GM18909 (cell line): ENCODE measurements at regions not wholly inside any gene's neighbourhood (a gene's known extent, or its start where the extent isn't known, plus 50 kb on each side); places are given as distances from the start of the nearest gene placed in this dataset.
"Not testable (repeated sequence)": the region's sequence is repeated elsewhere in the genome, so short reads cannot be mapped to it uniquely, and the experiment has no call there.

ENCODE experiments used
- ATAC-seq: cut with Tn5 transposase; IDR thresholded peaks from one replicate; pipeline ENCODE4 v1.9.1; 2021; ENCODE audit warnings: mild to moderate bottlenecking; ENCODE audit not compliant: unreplicated experiment, poor library complexity

- ATAC-seq, result not testable (repeated sequence)
Observed at GRCh38 chr16:51254390-51254789, 103.3 kb upstream of the SALL1 start.

DNA sequence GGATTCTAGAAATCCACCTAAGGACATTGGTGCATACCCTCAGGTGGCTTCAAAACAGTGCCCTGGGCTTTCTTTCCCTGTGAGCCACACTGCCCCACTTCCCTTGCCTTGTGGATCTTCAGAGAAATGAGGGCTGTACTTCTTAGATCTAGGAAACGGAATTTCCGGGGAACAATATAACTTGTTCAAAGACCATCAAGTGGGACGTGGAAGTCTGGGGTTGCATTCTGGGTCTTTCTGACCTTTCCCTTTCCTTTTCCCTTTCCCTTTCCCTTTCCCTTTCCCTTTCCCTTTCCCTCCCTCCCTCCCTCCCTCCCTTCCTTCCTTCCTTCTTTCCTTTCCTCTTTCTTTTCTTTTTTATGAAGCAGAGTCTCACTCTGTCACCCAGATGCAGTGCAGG is 97.1 kb upstream of the SALL1 start:
- ATAC-seq, result no peak

- no peak for ATAC-seq
Observed at GRCh38 chr16:51245658-51245995, 94.6 kb upstream of the SALL1 start.

DNA sequence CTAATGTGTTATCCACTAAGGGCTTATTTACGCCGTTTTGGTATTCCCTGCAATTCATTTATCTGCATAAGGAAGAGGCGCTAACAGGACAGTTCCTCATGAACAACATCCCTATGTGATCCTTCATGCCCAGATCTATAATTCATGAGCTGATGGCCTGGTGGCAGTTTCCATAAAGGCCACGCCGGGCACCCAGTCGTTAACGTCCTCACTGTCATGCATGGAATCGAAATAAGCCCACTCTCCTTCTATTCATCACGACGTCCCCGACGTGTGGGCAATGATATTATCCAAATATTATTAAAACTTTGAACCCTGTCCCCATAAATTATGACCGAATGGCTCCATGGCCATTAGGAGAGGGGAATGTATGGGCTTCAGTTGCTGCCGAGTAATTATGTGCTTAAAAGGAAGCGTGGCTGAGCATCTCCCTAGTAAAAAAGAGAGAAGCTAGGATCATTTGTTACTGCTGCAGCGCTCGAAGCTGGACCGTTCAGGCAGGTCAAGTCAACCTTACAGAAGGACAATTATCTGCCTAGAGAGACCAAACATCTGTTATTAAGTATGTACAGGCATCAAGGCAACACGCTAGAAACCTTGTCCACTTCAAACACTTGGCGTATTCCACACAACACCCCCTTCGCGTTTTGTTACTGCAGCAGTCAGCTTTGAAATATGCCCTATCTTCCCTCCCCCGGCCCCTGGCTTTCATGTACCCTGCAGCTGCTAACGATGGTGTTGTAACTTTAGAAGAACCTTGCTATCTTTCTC is 94.0 kb upstream of the SALL1 start:
- no peak for ATAC-seq

DNA sequence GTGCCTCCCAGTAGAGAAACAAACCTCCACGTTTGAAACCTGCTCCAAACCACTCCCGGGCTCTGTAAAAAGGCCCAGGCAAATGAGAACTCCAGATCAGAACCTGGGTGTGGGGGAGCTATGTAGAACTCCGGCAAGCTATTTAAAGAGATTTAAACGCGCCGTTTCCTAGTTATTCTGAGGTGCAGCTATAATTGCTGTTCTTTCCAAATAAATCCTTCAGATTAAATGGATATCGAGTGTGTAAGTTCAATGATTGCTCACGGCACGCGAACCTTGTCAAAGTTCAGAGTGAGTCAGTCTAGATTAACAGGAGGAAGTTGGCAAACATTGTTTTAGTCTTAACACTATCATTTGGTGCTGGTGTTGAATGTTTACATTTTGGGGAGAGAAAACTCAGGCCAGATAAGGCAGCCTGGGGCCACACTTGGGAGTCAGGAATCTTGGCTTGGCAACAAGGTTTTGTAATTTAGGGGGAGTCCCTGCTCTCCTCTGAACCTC is 92.9 kb upstream of the SALL1 start:
- no peak for ATAC-seq

DNA sequence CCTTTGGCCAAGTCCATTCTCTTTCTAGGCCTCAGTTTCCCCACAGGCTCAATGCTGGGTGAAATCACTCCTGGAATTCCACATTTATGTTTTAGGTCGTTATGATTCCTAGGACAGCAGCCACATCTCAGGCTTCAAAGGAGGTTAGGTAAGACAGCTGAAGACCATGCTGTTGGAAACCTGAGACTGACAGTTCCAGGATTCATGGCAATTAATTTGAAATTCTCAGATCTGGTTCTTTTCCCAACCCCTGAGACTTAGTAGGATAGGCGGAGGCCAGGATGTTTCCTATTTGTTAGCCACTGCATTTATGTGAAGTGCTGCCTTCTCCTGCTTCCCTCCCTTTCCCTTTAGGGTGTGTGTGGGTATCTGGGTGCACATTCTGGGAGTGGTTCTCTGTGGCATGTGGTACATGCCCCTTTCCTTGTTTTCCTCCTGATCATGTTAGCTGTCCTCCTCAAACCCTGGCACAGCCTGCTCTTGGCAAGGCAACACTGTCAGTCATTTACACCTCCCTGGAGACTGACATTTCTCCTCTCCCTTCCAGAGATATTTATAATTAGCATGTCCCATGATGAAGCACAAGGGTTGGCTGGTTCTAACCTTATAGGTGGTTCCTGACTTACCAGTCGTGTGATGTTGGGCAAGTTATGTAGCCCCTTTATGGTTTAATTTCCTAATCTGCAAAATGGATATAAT is 91.4 kb upstream of the SALL1 start:
- ATAC-seq, result no peak

DNA sequence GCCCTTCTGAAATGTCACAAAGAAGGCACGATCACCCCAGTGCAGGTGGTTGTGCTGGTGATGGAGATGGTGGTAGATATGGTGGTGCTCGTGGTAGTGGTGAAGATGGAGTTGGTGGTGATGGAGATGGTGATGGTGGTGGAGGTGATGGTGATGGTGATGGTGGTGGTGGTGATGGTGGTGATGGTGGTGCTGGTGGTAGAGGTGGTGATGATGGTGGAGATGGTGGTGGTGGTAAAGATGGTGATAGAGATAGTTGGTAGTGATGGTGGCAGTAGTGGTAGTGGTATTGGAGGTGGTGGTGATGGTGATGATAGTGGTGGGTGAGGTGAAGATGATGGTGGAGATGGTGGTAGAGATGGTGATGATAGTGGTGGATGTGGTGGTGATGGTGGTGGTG is 88.1 kb upstream of the SALL1 start:
- no peak for ATAC-seq

- ATAC-seq, result no peak
Observed at GRCh38 chr16:51237861-51238378, 86.8 kb upstream of the SALL1 start.

GRCh38 chr16:51237207-51237606 is 86.1 kb upstream of the SALL1 start:
- no peak for ATAC-seq

DNA sequence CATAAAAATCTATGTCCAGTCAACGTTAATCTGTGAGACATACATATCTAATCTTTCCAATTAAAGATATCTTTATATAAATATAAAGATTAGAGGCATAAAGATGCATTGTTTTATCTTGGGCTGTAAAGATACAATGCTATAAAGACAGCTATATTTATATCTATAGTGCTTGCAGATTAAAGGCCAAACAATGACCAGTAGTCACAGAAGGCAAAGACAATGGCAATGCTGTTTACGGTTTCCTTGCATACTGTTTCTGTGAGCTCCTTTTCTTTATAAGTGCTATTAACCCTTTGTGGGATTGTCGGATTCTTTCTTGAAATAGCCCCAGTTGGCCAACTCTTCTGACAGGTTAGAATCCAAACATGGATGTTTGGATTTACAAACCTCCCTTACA is 85.5 kb upstream of the SALL1 start:
- ATAC-seq, result no peak

GRCh38 chr16:51231702-51232101 is 80.6 kb upstream of the SALL1 start:
- no peak for ATAC-seq

- ATAC-seq, result not testable (repeated sequence)
Observed at GRCh38 chr16:51230035-51230434, 79.0 kb upstream of the SALL1 start.

GRCh38 chr16:51228097-51228659 is 77.1 kb upstream of the SALL1 start:
- no peak for ATAC-seq

- no peak for ATAC-seq
Observed at GRCh38 chr16:51225878-51226277, 74.8 kb upstream of the SALL1 start.

- no peak for ATAC-seq
Observed at GRCh38 chr16:51224317-51224716, 73.2 kb upstream of the SALL1 start.

GRCh38 chr16:51222016-51222415 is 70.9 kb upstream of the SALL1 start:
- no peak for ATAC-seq

DNA sequence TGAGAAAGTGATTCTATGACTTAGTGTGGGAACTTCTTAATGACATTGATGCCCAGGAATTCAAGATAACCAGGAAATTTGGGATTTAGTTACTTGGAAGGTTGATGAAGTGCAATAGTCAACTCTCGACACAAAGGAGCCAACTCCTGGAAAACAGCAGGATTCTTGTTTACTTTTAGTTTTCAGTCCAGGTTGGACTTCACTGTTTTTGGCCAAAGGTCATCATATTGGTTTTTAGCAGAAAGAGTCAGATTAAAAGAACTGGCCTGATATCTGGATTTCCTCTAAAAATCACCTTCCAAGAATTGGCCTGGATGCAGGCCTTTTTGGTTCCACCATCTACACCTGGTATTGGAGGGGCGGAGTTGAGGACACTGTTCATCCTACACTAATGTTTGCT is 60.1 kb upstream of the SALL1 start:
- ATAC-seq, result no peak

DNA sequence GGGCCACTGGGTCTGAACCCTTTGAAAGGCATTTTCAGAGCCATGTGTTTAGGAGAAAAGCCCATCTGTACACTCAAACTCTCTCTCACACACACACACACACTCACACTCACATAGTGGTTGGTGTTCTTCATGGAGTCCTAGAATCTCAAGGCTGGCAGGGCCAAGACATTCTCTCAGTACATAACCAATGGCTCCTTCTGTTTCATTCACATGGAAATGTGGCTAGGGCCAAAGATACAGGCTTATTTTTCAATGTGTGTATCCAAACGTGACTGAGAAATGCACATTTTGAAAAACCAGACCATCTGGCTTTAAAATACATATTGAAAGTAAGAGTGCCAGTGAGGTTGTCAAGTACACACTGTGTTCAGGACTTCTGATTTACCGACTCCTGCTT is 59.0 kb upstream of the SALL1 start:
- no peak for ATAC-seq

DNA sequence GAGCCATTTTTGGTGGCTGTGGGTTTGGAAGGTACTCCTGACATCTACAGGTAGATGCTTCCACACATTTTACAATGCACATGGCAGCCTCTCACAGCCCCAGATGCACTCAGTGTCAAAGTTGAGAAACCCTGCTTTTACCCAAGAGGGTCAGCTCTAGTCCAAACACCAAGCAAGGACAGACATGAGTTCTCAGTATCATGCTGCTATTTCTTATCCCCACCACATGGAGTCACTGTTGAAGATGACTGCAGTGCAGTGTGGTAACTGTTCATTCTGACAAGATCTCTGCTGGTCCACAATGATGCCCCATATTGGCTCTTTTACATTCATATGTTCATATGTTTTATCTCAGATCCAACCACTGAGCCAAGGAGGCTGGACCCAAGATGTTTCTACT is 50.5 kb upstream of the SALL1 start:
- no peak for ATAC-seq
